Mucosa of gallbladder (tissue), 1 donor: ENCODE measurements at regions not wholly inside any gene's neighbourhood (a gene's known extent, or its start where the extent isn't known, plus 50 kb on each side); places are given as distances from the start of the nearest gene placed in this dataset.

ENCODE experiments used
- DNase-seq: peaks from one replicate; pipeline ENCODE4 v3.0.0-alpha.2; 2020; ENCODE audit warnings: low spot score
- donor health status: DM: no; HTN: no; CAD: no.

- no peak for DNase-seq
These were observed 132.7 kb upstream of the MYCN start for GRCh38 chr2:15807418-15808203.

- DNase-seq, result no peak
These were observed 132.0 kb upstream of the MYCN start for GRCh38 chr2:15808204-15808910.

- DNase-seq, result no peak
These were observed 131.4 kb upstream of the MYCN start for GRCh38 chr2:15808944-15809343.

GRCh38 chr2:15809404-15809803, 130.9 kb upstream of the MYCN start:
- no peak for DNase-seq

GRCh38 chr2:15810477-15811150, 129.7 kb upstream of the MYCN start:
- DNase-seq, result no peak

GRCh38 chr2:15811367-15811766, 129.0 kb upstream of the MYCN start:
- DNase-seq, result no peak

- no peak for DNase-seq
These were observed 128.1 kb upstream of the MYCN start for GRCh38 chr2:15812187-15812780.

GRCh38 chr2:15813481-15814266, 126.7 kb upstream of the MYCN start:
- DNase-seq, result no peak

- no peak for DNase-seq
These were observed 125.9 kb upstream of the MYCN start for GRCh38 chr2:15814403-15814802.

GRCh38 chr2:15814946-15815345, 125.4 kb upstream of the MYCN start:
- no peak for DNase-seq

- DNase-seq, result no peak
These were observed 124.1 kb upstream of the MYCN start for GRCh38 chr2:15816226-15816625.

- DNase-seq, result no peak
These were observed 123.5 kb upstream of the MYCN start for GRCh38 chr2:15816674-15817406.

- DNase-seq, result no peak
These were observed 122.6 kb upstream of the MYCN start for GRCh38 chr2:15817748-15818147.

- no peak for DNase-seq
These were observed 122.0 kb upstream of the MYCN start for GRCh38 chr2:15818318-15818753.

- DNase-seq, result no peak
These were observed 121.5 kb upstream of the MYCN start for GRCh38 chr2:15818881-15819280.

- no peak for DNase-seq
These were observed 120.6 kb upstream of the MYCN start for GRCh38 chr2:15819562-15820256.

GRCh38 chr2:15820257-15820566, 120.1 kb upstream of the MYCN start:
- DNase-seq, result no peak

GRCh38 chr2:15820927-15821326, 119.4 kb upstream of the MYCN start:
- no peak for DNase-seq

- DNase-seq, result no peak
These were observed 118.0 kb upstream of the MYCN start for GRCh38 chr2:15822151-15823044.
